ENCODE measurements at regions not wholly inside any gene's neighbourhood (a gene's known extent, or its start where the extent isn't known, plus 50 kb on each side); places are given as distances from the start of the nearest gene placed in this dataset.

DNA sequence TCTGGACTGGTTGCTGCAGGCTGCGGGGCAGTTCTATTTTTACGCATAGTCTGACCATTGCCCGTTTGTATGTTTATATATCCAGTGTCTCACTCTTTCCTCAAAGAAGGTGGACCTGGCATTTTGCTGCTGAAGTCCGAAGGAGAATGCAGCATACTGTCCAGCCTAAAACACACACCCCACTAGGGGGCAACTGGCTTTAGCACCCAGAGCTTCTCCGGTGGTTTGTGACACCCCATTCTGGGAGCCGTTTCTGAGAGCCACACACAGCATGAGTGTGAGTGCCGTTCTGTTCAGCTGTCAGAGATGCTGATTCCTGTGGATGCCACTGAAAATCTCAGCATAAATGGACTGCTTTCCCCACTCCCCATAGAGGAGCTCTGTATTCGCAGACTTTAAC, 290.5 kb upstream of the TAS2R1 start:
- H3K4me3 ChIP-seq (ENCODE audit: insufficient read depth, low read depth, low read length) = no peak overlapping the region
- H3K27me3 ChIP-seq (ENCODE audit: control insufficient read depth, insufficient read depth, low read length) = no peaks in the 10 kb centered on the region
- no peak for DNase-seq
- H3K36me3 ChIP-seq (replicated peaks; ENCODE audit: control insufficient read depth, insufficient read depth, low read length) = no peaks in the 10 kb centered on the region

DNA sequence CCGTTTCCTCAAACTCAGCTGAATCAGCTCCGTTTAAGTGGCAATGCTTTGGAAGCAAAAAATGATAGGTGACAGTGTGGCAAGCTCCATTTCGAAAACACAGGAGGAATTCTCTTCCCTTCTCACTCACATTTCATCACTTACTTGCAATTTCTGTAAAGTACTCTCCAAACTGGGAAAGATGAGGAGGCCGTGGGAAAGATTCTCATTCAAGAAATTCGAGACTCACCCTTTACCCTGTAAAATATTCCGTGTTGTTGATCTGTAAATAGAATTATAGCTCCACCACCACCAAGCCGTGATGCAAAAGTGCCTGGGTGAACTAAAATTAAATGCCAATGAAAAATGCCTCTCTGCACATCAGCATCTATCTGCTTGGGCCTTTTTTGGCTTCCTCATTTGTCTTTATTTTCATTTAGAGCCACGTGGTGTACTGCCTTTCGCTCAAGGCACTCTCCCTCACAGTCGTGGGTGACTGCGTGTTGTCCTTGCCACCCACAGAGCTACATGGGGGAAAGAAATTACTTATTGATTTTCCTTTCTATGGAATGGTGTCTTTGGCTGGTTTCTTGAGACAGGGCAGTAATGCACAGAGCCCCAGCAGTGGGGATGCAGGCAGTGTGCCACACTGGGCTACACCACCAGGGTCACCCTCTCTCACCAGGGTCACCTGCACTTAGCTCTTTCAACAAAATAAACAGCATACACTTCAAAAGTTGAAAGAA, 289.3 kb upstream of the TAS2R1 start:
- no peak for DNase-seq
- H3K4me3 ChIP-seq (ENCODE audit: insufficient read depth, low read depth, low read length) = no peak overlapping the region
- H3K36me3 ChIP-seq (replicated peaks; ENCODE audit: control insufficient read depth, insufficient read depth, low read length) = no peaks in the 10 kb centered on the region
- no peaks in the 10 kb centered on the region for H3K27me3 ChIP-seq (ENCODE audit: control insufficient read depth, insufficient read depth, low read length)

DNA sequence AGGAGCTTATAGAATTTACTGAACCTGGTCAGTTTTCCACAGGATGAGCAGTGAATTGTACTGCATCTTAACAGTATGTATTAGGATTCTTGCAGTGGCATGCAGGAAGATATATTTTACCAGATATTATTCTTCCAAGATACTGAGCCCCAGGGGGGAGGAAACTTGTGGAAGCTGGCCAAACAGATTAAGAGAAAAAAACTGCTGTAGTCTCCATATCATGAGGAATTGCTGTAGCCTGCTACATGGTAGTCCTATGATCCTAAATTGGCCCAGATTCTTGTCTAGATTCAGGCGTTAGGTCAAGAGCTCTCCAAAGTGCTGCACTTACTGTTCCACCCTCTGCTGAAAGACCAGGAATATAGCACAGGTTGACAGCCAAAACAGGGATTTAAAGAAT, 275.5 kb upstream of the TAS2R1 start:
- Histone ChIP-seq H3K27me3 (ENCODE audit: control insufficient read depth, insufficient read depth, low read length) (no peaks in the 10 kb centered on the region), H3K4me3 (ENCODE audit: insufficient read depth, low read depth, low read length) (no peak overlapping the region), H3K36me3 (replicated peaks; ENCODE audit: control insufficient read depth, insufficient read depth, low read length) (no peaks in the 10 kb centered on the region)
- DNase-seq = no peak

DNA sequence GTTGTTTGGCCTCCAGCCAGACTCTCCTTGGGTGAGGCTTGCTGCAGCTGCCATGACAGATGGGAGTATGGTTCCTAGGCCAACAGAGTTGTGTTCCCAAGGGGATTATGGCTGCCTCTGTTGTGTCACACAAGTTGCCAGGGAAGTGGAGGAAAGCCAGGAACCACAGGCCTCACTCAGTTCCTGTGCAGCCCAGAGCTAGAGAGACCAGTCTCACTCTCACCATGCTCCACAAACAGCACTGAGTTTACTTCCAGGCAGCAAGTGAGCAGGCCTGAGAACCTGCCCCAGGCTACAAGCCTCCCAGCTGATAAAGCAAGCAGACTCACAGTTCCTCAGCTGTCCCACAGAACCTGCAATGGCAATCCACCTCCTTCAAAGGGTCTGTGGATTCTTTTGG, 273.6 kb upstream of the TAS2R1 start:
- DNase-seq = no peak
- no peak overlapping the region for H3K4me3 ChIP-seq (ENCODE audit: insufficient read depth, low read depth, low read length)
- H3K36me3 ChIP-seq (replicated peaks; ENCODE audit: control insufficient read depth, insufficient read depth, low read length) = no peaks in the 10 kb centered on the region

DNA sequence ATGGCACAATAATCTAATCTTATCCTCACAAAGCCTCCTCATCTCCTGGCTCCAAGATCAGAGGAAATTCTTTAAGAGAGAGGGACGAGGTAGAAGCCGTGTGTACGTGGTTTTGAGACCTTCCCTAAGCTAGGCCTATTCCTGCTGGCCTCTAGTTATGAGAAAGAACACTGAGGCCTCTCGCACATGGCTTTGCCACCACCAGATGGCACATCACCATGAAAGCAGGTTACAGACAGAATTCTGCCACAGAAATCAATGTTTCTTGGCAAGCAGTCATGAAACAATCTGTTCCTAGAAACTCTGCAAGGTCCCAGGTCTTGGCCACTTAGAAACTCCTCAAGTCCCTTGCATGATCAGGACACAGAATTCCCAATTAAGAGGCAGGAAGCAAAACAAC, 268.2 kb upstream of the TAS2R1 start:
- DNase-seq = peak; percentile 56
- Histone ChIP-seq H3K4me3 (ENCODE audit: insufficient read depth, low read depth, low read length) (no peak overlapping the region), H3K36me3 (replicated peaks; ENCODE audit: control insufficient read depth, insufficient read depth, low read length) (no peaks in the 10 kb centered on the region), H3K27me3 (ENCODE audit: control insufficient read depth, insufficient read depth, low read length) (no peaks in the 10 kb centered on the region)

More for the DNA sequence above, 273.6 kb upstream of the TAS2R1 start:
- H3K27me3 ChIP-seq (ENCODE audit: control insufficient read depth, insufficient read depth, low read length) = no peaks in the 10 kb centered on the region

DNA sequence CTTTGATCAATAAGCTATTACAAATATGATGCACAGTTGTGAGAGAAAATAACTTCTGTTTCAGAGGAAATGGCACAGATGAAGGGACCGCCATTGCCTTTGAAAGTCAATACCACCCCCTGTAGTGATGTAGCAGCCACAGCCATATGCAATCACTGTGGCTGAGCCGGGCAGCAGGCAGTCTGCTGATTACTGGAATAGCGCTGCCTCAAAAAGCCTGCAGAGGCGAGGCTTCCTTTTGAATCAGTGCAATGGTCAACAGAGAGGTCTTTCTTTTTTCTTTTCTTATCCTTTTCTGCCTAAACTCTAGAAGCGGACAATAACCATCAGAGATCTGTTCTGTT, 265.1 kb upstream of the TAS2R1 start:
- peak; percentile 41 for DNase-seq
- Histone ChIP-seq H3K36me3 (replicated peaks; ENCODE audit: control insufficient read depth, insufficient read depth, low read length) (no peaks in the 10 kb centered on the region), H3K4me3 (ENCODE audit: insufficient read depth, low read depth, low read length) (no peak overlapping the region), H3K27me3 (ENCODE audit: control insufficient read depth, insufficient read depth, low read length) (no peaks in the 10 kb centered on the region)

DNA sequence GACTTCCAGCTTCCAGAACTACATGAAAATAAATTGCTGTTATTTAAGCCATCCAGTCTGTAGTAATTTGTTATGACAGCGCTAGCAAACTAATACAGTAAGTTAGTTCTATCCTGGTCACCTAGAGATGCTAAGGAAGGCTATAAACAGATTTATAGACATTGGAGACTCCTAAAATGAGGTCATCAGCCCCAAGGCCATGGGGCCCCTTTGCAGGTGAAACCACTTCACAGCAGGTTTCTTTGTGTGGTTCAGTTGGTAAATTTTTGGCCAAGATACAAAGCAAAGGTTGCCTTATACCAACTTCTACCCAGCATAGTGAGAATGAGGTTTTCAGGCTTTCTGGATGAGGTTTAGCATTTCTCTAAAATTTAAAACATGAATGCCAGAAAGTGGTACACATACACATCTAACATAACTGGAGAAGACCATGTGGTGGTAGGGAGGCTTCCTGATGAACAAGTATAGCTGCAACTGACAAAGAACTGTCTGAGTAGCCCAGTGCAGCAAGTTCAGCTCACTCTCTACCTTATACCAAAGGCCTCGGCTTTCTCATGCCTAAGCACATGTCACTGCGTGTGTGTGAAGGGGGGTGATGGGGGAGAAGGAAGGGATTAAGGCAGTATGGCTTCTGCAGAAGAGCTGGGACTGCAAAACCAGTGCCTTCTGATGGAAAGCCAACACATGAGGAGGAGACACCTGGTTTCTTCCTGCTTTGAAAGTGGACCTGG, 264.6 kb upstream of the TAS2R1 start:
- Histone ChIP-seq H3K27me3 (ENCODE audit: control insufficient read depth, insufficient read depth, low read length) (no peaks in the 10 kb centered on the region), H3K4me3 (ENCODE audit: insufficient read depth, low read depth, low read length) (no peak overlapping the region), H3K36me3 (replicated peaks; ENCODE audit: control insufficient read depth, insufficient read depth, low read length) (no peaks in the 10 kb centered on the region)
- DNase-seq = peak; percentile 13

DNA sequence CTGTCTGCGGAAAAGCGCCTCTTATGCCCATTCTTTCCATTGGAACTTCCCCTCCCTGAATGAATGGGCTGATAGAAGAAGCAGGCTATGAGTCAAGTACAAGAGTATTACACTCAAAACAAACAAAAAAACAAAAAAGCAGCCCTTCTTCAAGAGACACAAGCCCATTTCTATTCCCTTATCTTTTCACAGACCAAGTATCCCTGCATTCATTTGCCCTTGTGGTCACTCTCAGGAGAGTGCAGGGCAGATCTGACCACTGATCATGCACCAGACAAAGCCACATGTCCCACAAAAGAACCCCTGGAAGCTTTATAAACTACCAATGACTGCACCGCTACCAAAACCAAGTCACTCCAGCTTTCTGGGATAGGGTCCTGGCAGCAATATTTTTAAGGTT, 262.5 kb upstream of the TAS2R1 start:
- H3K27me3 ChIP-seq (ENCODE audit: control insufficient read depth, insufficient read depth, low read length) = no peaks in the 10 kb centered on the region
- DNase-seq = no peak
- no peak overlapping the region for H3K4me3 ChIP-seq (ENCODE audit: insufficient read depth, low read depth, low read length)
- H3K36me3 ChIP-seq (replicated peaks; ENCODE audit: control insufficient read depth, insufficient read depth, low read length) = no peaks in the 10 kb centered on the region

DNA sequence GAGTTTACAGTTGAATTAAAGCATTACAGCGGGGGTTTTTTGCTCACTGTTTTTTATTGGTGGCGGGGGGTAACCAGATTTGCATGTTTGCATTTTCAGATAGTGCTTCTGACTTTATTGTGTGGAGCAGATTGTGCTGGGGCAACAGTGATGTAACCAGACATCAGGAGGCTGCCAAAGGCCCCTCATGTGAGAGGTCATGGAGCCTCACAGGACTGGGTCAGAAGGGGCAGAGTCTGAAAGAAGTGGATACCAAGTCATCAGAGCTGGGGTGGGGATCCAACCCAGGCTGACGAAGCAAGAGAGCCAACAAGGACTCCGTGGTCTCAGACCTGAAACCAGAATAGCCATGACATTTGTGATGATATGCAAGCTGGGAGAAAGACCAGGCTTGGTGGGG, 259.4 kb upstream of the TAS2R1 start:
- no peaks in the 10 kb centered on the region for H3K27me3 ChIP-seq (ENCODE audit: control insufficient read depth, insufficient read depth, low read length)
- no peak overlapping the region for H3K4me3 ChIP-seq (ENCODE audit: insufficient read depth, low read depth, low read length)
- DNase-seq = no peak
- H3K36me3 ChIP-seq (replicated peaks; ENCODE audit: control insufficient read depth, insufficient read depth, low read length) = no peaks in the 10 kb centered on the region

DNA sequence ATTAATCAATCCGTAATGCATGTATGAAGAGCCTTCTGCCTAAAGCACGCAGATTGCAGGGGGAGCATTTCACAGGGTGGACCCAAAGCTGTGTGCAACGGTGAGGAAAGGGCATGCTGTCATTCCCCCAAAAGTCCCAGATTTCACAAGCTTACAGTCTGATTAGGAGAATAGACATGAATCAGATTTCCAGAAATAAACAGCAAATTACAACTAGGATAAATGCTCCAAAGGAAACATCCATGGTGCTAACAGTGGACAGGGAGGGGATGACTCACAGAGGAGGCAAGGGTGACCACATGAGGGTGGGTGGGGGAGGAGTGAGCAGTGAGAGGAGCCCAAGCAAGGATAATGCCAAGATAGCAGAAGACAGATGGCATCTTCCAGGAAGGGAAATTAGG, 258.4 kb upstream of the TAS2R1 start:
- Histone ChIP-seq H3K4me3 (ENCODE audit: insufficient read depth, low read depth, low read length) (no peak overlapping the region), H3K27me3 (ENCODE audit: control insufficient read depth, insufficient read depth, low read length) (no peaks in the 10 kb centered on the region), H3K36me3 (replicated peaks; ENCODE audit: control insufficient read depth, insufficient read depth, low read length) (no peaks in the 10 kb centered on the region)
- DNase-seq = no peak

DNA sequence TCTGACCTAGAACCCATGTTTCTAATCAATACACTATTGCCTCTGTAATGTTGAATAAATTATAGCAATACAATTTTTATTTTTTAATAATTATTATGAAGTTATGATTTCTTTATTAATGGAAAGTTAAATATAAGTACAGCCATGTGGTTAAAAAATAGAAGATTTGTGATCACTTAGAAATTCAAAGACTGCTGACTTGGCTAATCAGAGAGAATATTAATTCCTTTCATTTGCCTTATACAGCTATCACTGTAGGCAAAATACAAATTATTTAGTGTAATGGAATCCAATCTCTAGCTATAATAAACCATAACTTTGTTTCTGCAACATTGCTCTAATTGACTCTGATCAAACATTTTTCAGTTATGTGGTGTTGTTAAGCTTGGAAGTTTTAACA, 255.0 kb upstream of the TAS2R1 start:
- Histone ChIP-seq H3K4me3 (ENCODE audit: insufficient read depth, low read depth, low read length) (no peak overlapping the region), H3K36me3 (replicated peaks; ENCODE audit: control insufficient read depth, insufficient read depth, low read length) (no peaks in the 10 kb centered on the region), H3K27me3 (ENCODE audit: control insufficient read depth, insufficient read depth, low read length) (no peaks in the 10 kb centered on the region)
- no peak for DNase-seq

DNA sequence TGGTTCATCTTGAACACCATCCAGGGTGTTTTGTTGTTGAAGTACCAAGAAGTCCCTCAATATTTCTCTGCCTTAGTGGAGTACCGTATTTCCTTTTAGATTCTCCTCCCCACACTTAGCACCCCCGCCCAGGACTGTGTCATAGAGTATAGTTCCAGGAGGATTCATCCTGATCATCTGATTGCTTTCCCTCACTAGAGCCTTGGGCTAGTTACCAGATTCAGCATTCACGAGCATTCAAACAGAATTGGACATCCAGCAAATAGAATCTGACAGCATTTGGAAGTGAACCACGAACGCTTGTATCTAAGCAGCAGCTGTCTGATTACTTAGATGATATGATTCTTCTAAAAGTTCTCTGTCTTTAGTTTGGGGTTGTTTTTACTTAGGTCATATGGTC, 248.1 kb upstream of the TAS2R1 start:
- no peaks in the 10 kb centered on the region for H3K36me3 ChIP-seq (replicated peaks; ENCODE audit: control insufficient read depth, insufficient read depth, low read length)
- H3K4me3 ChIP-seq (ENCODE audit: insufficient read depth, low read depth, low read length) = no peak overlapping the region
- no peak for DNase-seq
- H3K27me3 ChIP-seq (ENCODE audit: control insufficient read depth, insufficient read depth, low read length) = no peaks in the 10 kb centered on the region

DNA sequence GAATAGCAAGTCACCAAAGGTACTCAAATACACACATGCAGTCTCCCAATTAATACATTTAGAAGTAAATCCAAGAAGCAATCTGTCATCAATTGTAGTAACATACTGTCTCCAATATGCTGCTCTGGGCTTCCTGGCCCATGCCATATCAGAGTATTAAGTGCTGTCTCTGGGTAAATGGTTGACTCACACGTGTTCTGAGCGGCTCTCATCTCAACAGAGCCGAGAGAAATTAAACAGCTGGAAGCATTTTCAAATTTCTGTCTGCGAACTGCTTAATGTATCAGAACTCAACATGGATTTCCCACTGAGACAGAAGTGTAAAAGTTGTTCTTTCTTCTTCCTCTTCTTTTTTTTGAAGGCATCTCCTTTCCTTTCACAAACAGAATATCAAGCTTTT, 247.3 kb upstream of the TAS2R1 start:
- Histone ChIP-seq H3K4me3 (ENCODE audit: insufficient read depth, low read depth, low read length) (no peak overlapping the region), H3K36me3 (replicated peaks; ENCODE audit: control insufficient read depth, insufficient read depth, low read length) (no peaks in the 10 kb centered on the region), H3K27me3 (ENCODE audit: control insufficient read depth, insufficient read depth, low read length) (no peaks in the 10 kb centered on the region)
- no peak for DNase-seq

DNA sequence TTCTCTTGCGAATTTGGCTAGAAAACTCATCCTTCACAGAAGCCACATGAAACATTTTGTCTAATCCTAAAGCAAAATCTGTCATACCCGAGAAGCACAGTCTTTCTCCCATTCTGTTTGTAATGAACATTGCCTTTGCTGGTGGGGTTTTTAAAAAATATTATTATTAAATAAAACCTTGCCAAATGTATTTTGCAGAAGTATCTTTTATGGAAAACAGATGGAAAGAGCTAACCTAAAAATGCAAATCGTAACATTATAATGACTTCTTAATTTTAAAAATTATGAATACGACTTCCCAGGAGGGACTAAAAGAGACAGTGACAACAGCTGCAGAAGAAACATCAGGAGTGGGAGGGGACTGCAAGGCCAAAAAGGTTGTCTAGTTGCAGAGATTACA, 246.3 kb upstream of the TAS2R1 start:
- H3K27me3 ChIP-seq (ENCODE audit: control insufficient read depth, insufficient read depth, low read length) = no peaks in the 10 kb centered on the region
- H3K36me3 ChIP-seq (replicated peaks; ENCODE audit: control insufficient read depth, insufficient read depth, low read length) = no peaks in the 10 kb centered on the region
- no peak for DNase-seq
- no peak overlapping the region for H3K4me3 ChIP-seq (ENCODE audit: insufficient read depth, low read depth, low read length)

DNA sequence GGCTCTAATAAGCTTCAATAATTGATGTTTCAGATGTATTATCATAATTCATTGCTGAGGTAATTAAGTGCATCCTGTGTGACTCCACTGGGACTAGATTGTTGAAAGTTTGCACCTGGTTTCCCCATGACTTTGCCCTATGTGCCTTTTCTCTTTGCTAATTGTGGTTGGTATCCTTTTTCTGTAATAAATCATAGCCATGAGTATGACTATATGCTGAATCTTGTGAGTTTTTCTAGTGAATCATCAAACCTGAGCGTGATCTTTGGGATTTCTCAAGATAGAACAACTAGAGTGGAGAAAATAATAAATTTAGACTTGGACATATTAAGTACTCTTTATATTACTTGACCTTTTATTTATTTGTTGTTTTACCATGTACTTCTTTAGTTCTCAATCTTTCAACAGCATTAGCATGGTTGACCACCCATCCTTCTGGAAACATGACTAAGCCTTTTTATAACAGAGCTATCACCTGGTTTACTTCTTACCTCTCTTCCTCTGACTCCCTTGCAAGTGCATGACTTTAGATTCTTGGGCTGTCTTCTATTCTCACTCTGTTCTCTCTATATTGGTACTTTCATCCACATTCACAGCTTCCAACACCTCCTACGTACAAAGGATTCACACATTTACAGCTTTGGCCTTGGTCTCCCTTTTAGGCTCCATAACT, 239.6 kb upstream of the TAS2R1 start:
- Histone ChIP-seq H3K27me3 (ENCODE audit: control insufficient read depth, insufficient read depth, low read length) (no peaks in the 10 kb centered on the region), H3K36me3 (replicated peaks; ENCODE audit: control insufficient read depth, insufficient read depth, low read length) (no peaks in the 10 kb centered on the region), H3K4me3 (ENCODE audit: insufficient read depth, low read depth, low read length) (no peak overlapping the region)
- DNase-seq = no peak

All from H7 (cell line).